ENCODE measurements at regions not wholly inside any gene's neighbourhood (a gene's known extent, or its start where the extent isn't known, plus 50 kb on each side); places are given as distances from the start of the nearest gene placed in this dataset.
A peak's percentile ranks its signal among the peaks of the same experiment; 100 is the strongest.

DNA sequence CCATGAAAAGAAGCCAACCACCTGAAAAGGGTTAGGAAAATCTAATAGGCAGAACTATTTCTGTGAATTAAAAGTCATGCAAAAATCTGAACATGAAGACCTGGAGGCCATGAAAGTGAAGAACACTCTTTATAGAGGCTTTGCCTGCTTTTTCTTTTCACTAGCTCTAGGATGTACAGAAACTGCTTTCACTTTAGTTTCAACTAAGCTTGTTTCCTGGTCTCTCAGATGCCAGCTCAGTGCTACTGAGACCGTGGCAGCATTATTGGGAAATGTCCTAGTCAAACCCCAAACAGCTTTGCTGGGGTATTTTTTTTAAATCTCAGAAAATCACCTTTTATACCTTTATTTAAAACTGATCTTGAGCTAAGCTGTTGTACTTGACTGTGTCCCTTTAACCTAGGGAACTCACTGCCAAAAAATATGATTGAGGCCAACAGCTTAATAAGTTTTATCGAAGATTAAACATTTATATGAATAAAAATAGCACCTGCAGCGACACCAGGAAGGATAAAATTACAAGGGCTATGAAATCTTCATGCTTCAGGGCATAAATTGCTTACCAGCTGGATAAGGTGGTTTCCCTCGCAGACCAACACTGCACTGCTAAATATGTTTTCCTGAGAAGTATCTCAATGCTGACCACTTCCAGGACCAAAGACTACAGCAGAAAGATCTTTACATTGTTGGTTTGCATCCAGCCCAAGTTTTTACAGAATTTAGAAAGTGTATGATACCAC is 621.8 kb upstream of the ZFHX3 start:
- peak in 1 of 2 experiments; percentile 4 for DNase-seq

DNA sequence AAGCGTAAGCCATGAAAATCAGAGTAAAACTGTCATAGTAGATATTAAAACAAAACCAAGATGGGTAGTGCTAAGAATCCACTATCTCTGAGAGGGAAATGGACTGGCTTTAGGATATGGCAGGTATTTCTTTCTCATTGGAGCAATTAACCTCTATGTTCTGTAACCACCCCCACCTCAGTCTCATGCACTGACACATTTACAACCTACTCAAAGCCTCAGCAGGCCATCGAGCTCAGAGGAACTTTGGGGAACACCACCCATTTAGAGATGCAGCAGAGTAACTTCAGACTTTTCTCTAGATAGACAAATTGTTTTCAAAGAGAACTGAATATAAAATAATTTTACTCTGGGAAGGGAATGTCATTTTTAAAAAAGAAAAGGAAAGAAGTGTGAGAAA is 615.8 kb upstream of the ZFHX3 start:
- DNase-seq: no peak

DNA sequence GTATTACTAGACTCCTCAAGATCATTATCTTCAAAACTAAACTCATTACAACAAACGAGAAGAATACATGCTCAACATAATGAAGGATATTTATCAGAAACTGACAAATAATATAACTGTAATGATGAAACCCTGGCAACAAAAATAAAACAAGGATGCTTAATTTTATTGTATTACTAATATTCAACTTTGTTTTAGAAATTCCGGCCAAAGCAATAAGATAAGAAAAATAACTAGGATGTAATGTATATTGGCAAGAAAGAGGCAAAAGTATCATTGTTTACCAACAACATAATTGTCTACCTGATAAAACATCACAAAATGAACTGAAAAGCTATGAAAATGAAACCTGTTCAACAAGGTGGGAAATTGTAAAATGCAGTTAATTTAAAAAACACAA is 588.3 kb upstream of the ZFHX3 start:
- no peak for DNase-seq

DNA sequence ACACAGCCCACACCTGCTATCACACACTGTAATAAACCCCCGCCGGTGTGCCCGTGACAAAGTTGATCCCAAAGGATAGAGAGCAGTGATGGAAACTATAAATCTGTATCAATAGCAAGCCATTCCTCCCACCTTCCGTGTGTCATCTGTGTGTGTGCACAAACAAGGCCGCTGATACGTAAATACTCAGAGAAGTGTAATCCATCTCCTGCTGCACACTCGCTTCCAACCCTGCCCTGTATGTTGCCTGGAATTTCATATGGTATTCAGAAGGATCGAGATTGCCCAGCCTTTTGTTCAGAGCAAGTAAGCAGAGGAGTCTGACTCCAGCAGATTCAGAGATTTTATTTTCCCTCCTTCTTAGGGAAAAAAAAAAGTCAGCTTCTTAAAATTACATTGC is 581.1 kb upstream of the ZFHX3 start:
- no peak for DNase-seq

DNA sequence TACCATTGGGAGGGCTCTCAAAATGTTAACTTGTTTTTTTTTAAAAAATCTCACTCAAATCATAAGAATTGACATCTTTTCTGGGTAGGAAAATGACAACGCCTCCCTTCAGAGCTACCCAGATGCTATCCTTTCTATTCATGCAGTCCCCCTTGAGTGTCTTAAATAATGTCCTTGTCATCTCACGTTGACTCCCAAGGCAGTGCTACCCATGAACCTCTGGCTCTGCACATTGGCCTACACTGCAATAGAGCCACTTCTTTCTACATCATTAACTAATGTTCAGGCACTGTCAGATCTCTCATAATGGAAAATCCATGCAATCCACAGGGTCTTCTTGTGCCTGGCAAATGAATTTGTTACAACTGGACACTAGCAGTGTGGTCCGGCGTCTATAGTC is 569.8 kb upstream of the ZFHX3 start:
- DNase-seq: no peak

DNA sequence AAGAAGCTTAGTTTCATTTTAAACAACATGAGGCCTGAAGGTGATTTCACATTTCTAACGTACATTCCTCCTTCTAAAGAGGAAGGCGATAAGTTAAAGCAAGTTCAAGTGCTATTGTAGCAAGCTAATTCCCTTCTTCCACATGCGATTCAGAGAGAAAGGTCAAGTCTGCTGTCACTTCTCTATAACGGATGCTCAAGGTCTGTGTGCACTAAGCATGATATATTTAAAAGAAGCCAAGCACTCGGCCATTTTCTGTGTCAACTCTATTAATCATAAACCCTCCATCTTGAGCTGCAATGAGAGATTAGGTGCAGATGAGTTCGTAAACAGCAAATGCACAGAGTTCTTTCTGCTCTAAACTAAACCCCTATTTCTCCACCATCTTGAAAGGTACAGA is 568.8 kb upstream of the ZFHX3 start:
- no peak for DNase-seq

DNA sequence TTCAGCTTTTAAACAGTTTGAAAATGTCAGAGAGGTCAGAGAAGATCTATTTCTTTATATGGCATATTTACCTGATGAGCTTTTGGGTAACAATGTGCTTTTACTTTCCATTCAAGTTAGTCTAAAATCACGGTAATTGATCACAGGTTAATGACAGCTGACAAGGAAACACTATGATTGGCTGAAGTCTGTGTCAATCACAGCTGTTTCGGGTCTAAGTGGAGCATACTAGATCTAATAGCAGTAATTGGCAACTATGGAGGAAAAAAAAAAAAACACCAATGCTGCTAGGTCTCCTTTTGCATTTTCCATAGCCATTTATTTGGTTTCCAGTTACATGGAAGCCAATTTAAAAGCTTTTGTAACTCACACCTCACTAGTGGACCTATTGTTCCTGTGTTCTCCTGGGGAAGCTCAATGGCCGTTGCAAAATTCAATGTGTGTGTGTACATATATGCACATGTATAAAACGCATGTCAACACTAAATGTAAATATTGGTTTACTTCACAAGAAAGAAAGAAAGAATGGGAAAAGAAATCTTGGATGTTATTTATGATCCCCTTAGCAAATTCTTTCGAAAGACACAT is 568.3 kb upstream of the ZFHX3 start:
- peak; percentile 15 to 63 for DNase-seq

DNA sequence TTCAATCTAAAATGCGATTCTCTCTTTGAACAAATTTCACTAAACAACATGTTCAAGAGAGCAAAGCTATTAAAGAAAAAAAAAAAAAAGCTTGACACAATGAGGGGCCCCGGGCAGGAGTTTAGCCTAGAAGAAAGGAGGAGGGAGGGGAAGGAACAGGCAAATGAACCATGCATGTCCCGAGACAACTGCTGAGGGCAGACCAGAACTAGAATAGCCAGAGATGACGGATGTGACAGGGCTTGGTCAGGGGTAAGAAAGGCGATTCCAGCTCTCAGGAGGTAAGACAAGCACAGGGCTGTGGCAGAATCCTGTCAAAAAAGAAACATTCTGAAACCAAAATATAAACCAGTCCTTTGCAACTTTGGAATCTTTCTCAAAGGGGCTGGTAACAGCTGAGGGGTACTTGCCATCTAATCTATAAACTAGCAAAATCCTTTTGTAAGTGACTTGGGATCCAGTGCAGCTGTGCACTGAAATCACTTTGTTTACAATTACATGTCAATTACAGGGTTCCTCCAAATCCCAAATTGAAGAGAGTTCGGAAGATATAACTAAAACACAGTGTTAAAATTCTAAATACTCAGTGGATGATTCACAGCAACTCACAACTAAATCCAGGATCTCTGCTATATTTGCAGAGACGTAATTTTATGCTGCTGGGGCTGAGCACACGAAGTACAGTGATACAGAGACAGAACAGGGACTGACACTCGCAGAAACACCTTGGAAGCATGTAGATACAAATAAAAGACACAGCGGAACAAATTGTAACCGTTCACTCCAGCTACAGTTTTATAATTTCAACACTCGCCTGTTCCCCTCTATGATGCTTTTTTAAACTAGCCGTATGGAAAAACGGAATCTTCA is 567.4 kb upstream of the ZFHX3 start:
- no peak for DNase-seq

DNA sequence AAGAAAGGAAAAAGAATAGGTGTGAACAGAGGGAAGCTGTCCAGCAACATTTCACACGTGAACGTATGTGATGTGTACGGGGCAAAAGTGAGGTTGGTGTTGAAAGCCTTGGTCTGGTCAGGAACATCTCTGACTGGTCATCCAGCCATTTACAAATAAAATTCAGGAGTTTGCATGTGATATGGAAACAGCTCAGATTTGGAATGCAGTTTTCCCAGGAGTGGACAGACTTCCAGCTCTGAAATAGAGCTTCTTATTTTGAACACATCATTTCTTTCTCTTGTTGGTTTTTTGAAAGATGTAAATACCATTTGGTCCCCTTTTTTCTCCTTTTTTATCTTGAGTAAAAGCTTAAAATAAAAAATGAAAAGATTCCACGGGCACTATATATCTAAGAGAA is 566.2 kb upstream of the ZFHX3 start:
- no peak for DNase-seq

DNA sequence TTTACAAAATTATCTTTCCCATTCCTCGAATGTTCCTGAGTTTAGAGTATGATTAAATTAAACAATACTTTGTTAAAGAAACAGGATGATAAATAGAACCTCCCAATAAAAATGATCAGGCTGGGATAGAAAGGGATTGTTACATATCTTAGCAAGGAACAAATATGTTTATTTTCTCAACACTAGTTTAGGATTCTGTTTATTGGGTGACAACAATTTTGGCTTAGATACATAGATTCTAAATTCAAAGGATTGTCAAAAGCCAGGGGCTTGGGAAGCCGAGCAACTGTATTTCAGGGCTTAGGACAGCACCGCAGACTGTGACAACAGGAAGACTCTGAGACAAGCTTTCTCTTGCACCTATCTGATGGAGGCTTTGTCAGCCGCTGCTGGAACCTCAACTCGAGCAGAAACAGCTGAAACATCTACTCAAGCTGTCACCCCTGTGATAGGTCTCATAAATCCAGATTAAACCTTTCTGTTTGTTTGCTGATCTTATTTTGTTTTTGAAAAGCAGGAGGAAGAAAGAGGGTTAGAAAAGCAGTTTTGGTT is 562.8 kb upstream of the ZFHX3 start:
- DNase-seq: peak; percentile 14 to 19

DNA sequence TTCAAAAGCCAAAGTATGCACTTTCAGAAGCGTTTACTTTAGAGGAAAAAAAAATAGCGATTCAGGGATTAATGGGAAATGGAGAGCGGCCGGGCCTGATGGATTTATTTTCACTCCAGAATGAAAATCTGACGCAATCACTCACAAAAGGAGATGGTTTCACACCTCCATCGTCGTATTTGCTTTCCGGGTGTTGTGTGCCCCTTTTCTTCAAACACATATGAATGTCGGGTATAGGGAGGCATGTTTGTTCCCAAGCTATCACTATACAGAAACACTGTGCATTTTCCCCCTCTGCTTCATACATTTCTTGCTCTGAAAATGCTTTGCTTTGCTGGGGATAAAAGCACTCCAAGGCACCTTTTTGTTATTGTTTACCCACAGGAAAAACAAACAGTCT is 562.2 kb upstream of the ZFHX3 start:
- peak in 1 of 2 experiments; percentile 21 for DNase-seq

DNA sequence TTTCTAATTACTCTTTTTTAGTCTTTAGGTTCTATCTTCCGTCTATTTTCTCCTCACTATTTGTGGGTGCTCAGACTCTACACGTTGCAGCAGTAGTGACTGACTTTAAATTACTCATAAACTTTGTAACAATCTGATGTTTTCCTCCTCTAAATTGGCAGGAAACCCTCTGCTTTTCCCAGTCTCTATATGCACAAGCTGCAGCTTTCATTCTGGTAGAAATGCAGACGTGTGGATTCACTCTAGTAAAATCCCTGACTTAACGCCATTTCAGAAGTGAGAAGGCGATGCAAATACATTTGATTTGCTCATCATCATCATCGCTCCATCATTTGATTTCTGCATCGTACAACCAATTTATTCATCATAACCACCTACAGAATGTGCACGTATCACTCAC is 561.0 kb upstream of the ZFHX3 start:
- no peak for DNase-seq

DNA sequence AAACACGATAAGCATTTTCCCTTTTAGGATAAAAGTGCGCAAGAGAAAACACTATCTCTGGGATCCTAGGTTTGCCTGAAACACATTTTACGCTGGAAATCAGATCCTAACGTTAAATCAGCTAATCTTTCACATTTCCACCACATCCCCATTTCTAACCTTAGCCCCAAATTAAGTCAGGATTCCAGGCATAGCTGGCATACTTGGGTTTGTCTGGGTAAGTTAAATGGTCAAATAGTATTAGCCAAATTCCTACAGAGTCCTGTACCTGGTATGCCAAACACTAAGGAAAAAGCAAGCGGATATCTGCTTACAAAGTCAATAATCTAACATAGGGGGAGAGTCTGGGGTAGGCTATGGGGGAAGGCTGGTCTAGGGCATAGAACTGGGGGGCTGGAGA is 557.4 kb upstream of the ZFHX3 start:
- no peak for DNase-seq

DNA sequence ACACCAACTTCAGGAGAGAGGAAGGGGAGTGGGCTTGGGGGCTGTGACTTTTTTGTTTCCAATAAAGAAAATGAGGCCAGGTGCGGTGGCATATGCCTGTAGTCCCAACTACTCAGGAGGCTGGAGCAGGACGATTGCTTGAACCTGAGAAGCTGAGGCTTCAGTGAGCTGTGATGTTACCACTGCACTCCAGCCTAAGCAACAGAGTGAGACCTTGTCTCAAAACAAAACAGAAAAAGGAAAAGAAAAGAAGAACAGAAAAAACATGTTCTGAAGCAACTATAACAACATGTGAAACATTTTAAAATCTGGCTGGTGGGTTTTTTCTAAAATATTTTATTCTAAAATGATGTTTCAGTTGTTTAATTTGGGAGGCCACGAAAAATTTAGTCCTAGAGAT is 554.0 kb upstream of the ZFHX3 start:
- no peak for DNase-seq

DNA sequence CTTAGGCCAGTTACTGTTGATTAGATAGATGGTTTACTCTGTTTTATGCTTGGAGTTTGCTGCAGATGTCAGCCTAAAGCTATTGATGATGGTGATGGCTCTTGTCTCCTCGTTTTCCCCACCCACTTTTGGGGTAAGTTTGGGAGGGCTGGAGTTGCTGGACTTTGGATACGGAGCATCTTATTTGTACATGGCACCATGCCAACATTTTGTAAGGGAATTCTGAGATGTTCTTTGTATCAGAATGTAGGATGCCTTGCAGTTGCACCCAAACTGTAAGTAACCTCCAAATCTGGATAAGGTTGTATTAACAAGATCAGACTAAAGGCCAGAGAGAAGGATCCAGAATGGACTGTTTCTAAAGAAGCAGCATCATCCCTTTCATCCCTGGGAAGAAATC is 551.9 kb upstream of the ZFHX3 start:
- no peak for DNase-seq

DNA sequence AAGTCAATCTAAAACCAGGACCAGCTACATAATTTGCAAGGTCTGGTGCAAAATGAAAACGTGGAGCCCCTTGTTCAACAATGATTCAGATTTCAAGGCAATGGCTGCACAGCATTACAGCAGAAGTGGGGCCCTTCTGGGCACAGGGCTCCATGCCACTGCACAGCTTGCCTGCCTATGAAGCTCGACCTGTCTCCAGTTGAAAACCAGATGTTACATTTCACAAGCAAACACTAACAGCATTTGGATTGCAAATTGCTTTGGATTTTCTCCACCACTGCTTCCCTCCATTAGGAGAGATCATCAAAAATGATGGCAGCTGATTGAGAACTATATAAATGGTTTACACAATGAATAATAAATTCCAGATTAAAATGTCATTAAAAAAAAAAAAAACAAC is 551.4 kb upstream of the ZFHX3 start:
- DNase-seq: no peak

DNA sequence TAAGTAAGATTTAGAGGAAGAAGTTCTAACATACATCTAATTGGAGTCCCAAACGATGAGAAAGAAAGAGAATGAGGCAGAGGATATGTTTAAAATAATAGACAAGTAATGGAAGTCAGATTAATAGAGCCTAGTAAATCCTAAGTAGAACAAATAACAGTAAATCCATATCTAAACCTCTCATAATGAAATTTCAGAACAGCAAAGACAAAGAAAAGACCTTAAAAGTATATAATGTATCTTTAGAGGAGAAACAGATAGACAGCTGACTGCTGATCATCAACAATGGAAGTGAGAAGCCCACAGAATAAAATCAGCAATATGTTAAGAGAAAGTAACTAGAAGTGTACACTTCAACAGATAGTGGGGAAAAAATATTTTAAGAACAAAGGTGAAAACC is 536.2 kb upstream of the ZFHX3 start:
- no peak for DNase-seq

DNA sequence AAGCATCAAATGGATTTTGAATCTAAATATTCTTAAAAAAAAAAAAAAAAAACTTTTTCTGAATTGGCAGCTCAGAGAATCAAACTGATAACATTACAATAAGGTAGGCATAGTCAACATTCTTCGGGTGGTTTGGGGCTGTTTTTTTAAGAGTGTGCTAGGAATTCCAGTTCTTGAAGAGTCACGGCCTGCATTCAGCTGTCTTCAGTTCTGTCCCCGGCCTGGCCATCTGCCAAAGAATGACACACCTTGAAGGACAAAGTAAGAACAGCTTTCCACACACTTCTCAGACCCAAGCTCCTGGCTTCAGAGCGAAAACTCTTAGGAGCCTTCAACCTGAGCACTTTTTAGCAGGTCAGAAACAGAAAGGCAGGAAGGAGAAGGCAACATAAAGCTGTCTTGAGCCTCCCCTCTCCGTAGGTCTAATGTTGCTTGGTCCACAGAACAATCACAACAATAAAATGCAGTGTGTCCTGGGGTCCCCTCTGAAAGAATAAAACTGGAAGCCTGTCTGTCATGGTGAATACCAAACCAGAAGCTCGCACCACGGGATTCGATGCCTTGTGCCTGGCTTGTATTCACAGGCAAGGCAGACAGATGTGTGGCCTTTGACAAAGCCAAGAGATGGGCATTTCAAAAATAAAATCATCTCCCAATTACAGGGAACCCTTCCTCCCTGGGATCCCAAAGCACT is 524.4 kb upstream of the ZFHX3 start:
- no peak for DNase-seq

DNA sequence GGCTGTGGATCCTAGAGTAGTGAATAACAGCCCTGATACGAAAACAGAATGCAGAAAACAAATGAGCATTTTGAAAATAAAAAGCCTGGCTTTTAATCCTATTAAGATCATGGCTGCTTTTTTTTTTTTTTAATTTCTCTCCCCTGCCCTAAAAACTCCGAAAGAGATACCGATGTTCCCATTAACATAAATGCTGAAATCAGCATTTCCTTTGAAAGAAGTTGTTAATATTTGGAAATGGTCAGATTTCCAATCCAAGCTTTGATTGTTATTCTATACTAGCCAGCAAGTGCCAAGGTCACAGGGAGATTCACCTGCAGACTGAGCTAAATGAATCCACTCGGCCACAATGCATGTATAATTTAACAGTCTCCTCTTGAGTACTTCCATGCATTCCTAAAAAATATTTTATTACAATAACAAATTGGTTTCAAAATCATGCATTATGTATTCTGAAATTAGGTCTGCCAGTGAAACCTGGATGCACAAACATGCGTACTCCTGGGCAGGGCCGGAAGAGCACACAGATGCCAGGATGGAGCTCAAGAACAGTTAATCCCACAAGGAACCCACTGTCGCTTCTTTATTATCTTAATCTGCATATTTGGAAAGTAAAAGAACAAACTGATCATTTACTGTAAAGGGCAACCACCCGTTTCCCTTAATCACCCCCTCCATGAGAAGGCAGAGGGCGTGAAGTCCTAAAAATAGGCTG is 521.5 kb upstream of the ZFHX3 start:
- DNase-seq: no peak

DNA sequence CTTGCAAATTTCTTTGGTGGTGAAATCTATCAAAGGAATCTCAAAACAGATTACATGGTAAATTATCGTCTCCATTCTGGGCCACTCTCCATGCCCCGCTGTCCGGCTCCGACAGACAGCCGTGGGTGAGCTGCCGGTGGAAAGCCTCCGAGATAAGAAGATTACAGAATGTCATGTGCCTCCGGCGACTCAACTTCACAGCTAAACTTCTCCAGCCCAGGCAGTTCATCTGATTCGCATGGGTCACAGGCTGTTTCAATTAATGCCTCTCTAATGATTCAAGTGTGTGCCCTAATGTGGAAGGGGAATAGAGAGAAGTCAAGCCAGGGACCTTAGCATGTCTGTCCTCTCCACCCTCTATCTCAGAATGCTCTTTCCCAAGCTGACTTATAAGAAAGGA is 520.8 kb upstream of the ZFHX3 start:
- no peak for DNase-seq

DNA sequence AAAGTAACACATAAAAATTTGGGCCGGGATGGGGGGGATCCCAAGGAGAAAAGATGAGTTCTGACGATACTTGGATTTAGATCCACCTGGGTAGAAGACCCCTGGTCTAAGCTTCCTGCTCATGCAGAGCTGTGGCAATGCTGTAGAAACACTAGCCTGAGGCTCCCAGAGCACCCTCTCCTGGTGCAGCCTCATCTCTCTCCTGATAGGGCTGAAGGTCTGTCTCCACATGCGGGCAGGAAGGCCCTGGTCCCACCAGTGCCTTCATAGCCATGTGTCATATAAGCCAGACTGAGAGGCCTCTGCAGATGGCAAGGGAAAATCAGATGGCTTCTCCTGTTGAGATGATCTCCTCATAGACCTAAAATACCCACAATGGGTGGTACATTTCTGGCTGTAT is 518.0 kb upstream of the ZFHX3 start:
- no peak for DNase-seq

DNA sequence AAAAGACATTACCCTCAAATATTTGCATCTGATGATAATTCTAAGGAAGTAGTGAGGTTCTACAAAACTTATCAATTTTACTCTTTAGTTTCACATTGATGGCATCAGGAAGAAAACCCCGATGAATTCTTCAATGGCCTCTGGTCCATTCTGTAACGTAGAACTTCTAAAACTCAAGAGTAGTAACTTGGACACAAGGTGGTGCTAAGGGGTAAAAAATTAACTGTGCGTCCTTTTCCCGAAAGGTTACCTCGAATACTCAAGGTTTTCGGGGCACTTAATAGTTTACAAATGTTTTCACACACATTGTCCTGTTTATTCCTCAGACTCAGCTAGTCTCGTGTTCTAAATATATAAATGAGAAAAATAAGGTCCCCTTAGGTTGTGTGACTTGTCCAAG is 517.3 kb upstream of the ZFHX3 start:
- peak in 1 of 2 experiments; percentile 34 for DNase-seq
